ENCODE measurements at regions not wholly inside any gene's neighbourhood (a gene's known extent, or its start where the extent isn't known, plus 50 kb on each side); places are given as distances from the start of the nearest gene placed in this dataset.
A peak's percentile ranks its signal among the peaks of the same experiment; 100 is the strongest.
"Not testable (repeated sequence)": the region's sequence is repeated elsewhere in the genome, so short reads cannot be mapped to it uniquely, and the experiment has no call there.

DNA sequence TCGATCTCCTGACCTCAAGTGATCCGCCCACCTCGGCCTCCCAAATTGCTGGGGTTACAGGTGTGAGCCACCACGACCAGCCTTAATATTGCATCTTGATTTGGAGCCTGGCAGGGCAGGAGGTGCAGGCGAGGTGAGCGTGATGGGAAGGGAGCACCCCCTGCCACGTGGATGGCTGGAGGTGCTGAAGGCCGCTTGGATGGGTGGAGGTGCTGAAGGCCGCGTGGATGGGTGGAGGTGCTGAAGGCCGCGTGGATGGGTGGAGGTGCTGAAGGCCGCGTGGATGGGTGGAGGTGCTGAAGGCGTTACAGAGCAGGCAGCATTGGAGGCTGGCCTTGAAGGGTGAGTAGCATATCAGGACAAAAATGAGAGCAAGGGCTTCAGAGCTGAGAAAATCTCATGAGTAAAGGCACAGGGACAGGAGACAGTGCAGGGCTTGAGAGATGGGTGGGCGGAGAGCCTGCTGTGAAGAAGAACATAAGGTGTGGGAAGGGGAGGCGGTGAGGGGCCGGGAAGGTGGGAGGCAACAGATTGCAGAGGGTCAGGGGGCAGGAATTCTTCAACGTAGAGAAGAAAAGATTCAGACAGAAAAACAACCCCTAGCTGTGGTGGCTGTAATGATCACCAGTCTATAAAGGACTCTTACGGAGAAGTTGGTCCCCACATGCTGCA lies 101.7 kb upstream of the SEC14L1 start:
- DNase-seq = no peak

GRCh38 chr17:77042476-77043231 lies 98.1 kb upstream of the SEC14L1 start:
- no peak for DNase-seq

DNA sequence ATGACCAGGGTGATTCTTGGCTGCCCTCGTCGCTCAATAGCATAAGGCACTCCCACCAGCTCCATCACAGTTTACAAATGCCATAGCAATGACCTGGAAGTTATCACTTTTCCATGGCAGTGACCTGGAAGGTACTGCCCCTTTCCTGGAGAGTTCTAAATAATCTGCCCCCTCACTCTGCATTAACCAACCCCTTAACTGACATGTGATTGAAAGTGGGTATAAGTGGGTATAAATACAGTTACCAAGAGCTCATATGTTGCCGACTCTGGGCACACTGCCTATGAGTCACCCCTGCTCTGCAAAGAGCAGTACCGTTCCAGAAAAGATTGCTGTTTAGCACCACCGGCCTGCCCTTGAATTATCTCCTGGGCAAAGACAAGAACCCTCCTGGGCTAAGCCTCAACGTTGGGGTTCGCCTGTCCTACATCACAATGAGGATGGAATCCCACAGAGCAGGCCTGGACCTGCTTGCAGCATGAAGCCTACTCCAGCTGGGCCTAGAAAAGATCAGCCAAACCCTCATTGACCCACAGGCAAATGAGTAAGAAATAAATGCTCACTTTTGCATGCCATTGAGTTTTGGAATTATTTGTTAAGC lies 95.2 kb upstream of the SEC14L1 start:
- DNase-seq = no peak

DNA sequence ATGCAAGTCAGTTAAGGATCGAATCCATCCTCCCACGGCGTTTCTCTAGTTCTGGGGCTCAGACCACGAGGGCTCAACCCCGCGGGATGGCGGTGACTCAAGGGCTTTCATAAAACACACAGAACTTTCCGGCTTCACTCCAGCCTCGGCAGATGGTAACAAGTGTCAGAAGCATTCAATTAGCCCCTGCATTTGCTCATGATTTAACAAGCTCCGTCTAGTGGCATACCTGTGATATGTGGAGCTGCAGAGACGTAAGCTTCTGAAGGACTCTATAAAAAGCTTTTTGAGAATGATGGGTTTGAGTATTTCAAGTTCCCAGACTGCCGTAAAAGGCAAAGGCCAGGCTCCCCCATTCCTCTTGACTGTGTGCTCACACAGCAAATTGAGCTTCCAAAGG lies 91.3 kb upstream of the SEC14L1 start:
- DNase-seq = no peak

DNA sequence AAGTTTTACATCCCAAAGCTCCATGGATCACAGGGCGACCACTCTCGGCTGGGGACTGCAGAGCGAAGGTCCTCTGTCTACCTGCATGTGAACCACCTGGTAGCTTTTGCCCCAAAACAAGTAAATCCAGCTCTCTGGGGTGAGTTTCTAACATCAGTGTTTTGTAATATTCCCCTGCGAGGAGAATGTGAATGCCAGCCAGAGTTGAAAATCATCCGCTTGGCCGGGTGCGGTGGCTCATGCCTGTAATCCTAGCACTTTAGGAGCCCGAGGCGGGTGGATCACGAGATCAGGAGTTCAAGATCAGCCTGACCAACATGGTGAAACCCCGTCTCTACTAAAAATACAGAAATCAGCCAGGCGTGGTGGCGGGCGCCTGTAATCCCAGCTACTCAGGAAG lies 89.9 kb upstream of the SEC14L1 start:
- not testable (repeated sequence) for DNase-seq

DNA sequence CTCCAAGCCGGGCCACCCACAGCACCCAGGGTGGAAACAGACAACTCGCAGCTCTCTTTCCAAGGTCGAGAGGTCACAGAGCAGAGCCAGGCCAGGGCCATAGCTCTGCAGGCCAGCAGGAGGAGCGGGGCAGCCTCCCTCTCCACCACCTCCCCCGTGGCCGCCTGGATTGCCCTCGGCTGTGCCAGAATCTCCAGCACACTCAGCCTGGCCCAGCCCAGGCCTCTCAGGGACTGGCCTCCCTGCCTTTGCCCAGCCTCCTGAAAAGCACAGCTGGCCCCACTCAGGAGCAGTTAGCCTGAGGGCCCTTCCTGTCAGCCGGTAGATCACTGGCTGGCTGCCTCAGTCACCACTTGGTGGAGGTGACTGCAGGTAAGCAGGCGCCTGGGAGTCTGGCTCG lies 85.8 kb upstream of the SEC14L1 start:
- no peak for DNase-seq

DNA sequence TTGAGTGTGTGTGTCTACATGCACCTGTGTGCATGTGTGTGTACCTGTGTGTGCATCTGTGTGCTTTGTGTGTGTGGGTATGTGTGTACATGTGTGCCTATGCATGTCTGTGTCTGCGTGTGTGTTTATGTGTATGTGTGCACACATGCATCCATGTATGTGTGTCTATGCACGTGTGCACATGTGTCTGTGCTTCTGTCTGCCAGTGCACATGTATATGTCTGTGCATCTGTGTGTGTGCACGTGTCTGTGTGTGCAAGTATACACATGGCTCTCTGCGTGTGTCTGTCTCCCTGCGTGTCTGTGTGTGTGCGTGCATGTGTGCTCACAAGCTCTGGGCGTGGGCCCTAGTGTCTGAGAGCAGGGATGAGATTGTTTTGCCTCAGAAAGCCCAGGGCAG lies 85.3 kb upstream of the SEC14L1 start:
- no peak for DNase-seq

GRCh38 chr17:77058016-77058415 lies 82.8 kb upstream of the SEC14L1 start:
- no peak for DNase-seq

DNA sequence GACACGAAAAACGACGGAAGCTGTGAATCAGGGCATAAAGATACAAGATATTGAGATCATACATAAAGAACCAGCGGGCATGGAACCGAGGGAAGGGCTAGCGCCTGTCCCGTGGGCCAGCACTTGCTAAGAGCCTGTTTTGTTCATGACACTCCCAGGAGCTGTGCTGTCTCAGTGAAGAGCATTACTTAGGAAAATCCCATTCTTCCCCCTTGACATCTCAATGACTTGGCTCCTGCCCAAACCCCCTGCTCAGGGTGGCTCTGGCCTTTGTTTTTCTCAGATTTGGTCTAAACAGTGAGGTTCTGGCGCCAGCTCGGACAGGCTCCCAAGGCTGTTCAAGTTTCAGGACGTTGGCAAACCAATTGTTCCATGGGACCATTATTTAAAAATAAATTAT lies 79.1 kb upstream of the SEC14L1 start:
- DNase-seq = no peak

- DNase-seq = no peak
These were observed 76.2 kb upstream of the SEC14L1 start for GRCh38 chr17:77064598-77064997.

GRCh38 chr17:77066165-77066564 lies 74.6 kb upstream of the SEC14L1 start:
- DNase-seq = no peak

- DNase-seq = peak; percentile 61
These were observed 73.9 kb upstream of the SEC14L1 start for GRCh38 chr17:77066726-77067409.

GRCh38 chr17:77068915-77069314 lies 71.9 kb upstream of the SEC14L1 start:
- no peak for DNase-seq

DNA sequence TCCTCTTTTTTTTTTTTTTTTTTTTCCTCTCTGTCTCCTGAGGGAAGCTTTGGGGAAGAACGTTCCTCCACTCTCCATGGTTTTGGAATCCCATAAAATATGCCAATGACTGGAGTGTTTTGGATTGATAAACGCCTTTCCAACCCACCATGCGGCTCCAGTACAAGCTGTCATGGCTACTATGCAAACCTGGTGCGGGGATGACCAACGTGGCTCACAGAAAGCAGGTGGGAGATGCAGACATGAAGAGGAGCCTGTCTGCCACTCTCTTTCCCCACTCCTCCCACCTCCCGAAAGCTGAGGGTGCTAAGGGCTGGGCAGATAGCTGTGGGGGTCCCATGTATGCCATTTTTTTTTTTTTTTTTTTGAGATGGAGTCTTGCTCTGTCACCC lies 69.9 kb upstream of the SEC14L1 start:
- no peak for DNase-seq

- DNase-seq = no peak
These were observed 68.8 kb upstream of the SEC14L1 start for GRCh38 chr17:77071925-77072490.

- DNase-seq = no peak
These were observed 68.1 kb upstream of the SEC14L1 start for GRCh38 chr17:77072670-77073069.

GRCh38 chr17:77074681-77075080 lies 66.1 kb upstream of the SEC14L1 start:
- DNase-seq = no peak

DNA sequence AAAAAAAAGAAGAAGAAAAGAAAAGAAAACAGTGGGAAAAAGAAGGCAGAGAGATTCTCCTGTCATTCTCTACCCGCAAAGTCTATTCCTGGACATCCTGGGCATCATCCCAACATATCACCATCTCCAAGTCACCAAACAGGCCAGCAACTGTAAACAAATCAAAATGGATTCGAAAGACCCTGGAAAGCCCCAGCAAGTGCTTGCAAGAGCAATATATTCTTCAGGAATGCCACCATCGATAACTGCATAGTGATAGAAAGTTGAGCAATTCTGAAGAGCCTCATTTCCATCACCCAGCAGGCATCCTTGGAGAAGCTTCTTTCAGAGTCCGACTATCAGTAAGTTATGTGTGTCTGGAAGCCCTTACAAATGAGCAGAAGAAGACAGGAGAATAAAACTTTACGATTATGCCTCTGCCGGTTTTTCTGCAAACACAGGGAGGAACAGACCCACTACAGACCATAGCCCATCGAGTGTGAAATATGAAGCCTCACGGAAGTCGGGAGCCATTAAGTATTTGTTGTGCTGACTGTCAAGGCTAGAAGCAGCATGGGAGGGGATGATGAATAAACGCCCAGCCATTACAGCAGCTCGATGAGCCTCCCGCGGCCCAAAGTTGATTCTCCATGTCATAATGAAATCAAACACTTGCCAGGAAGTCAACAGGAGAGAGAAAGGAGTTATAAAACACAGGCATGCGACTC lies 64.5 kb upstream of the SEC14L1 start:
- DNase-seq = no peak

DNA sequence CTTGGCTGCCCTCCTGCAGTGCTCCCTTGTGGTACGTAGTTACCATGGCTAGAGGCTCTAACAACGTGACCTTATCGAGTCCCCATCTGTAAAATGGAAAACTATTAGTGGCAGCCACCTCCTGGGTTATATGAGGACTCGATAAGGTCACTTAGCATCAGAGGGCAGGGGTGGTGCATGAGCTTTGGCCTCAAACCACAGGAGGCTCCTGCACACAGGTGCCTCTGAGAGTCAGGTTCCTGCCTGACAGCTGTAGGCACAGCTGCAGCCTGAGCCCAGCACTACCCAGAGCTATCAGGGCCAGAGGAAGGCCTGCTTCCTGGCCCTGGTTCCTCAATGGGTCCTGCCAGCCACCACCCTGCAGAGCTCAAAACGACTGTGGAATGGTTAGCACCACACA lies 57.2 kb upstream of the SEC14L1 start:
- no peak for DNase-seq

GRCh38 chr17:77085926-77086432 lies 54.8 kb upstream of the SEC14L1 start:
- no peak for DNase-seq

DNA sequence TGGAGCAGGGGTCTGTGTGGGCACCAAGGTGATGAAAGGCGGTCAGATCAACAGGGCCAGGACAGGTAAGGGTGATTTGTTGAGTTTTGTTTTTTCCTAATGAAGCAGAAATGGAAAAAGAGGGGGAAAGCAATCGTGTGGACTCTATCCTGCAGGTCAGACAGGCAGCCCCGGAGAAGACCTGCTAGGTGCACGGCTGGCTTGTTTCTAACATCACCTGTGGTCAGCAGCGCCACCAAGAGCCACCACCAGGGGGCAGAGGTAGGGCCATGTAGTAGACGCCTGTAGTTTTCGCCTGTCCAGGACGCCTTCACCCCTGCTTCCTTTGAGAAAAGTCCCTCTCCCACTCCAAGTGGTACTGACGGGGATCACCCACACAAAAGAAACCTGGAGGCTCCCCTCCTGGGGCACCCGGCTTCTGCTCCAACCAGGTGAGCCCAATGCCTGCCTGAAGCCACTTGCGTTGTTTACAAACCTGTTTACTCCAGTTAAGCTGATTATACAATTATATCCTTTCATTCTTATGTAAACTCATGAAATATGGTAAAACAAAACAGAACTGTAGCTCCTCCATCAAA lies 54.2 kb upstream of the SEC14L1 start:
- peak; percentile 84 for DNase-seq
